ENCODE measurements at regions not wholly inside any gene's neighbourhood (a gene's known extent, or its start where the extent isn't known, plus 50 kb on each side); places are given as distances from the start of the nearest gene placed in this dataset.

GRCh38 chr9:17970277-17970676 lies 391.4 kb downstream of the SH3GL2 start:
- Histone ChIP-seq H3K27ac (ENCODE audit: control insufficient read depth, insufficient read depth) (no peak overlapping the region), H3K4me1 (ENCODE audit: control insufficient read depth, insufficient read depth, low read length) (no peaks in the 10 kb centered on the region), H3K4me3 (no peak overlapping the region), H3K27me3 (replicated peaks in 1 of 2; ENCODE audit: control insufficient read depth in 2 of 2, insufficient read depth in 2 of 2, low read length in 1 of 2) (no peaks in the 10 kb centered on the region), H4K20me1 (ENCODE audit: control insufficient read depth, insufficient read depth) (no peaks in the 10 kb centered on the region), H3K36me3 (ENCODE audit: control insufficient read depth in 2 of 2, insufficient read depth in 2 of 2, low read length in 1 of 2) (no peaks in the 10 kb centered on the region), H3K9me3 (replicated peaks; ENCODE audit: control insufficient read depth, insufficient read depth, low read length) (no peaks in the 10 kb centered on the region), H2AFZ (ENCODE audit: control insufficient read depth, low read depth, low read length) (no peak overlapping the region), H3K9ac (ENCODE audit: control insufficient read depth, insufficient read depth, low read length) (no peak overlapping the region), H3K4me2 (ENCODE audit: control insufficient read depth, insufficient read depth) (no peak overlapping the region), H3K79me2 (ENCODE audit: control insufficient read depth, insufficient read depth, low read length) (no peaks in the 10 kb centered on the region)
- ChIA-PET SMC1A (ENCODE audit: uncharacterized antibody, unreplicated experiment) (no interaction called here), CTCF (no interaction called here), POLR2A (no interaction called here), RAD21 (ENCODE audit: unreplicated experiment) (no interaction called here)
- FAIRE-seq (no peak), ATAC-seq (peak; percentile 37; the same call in 2 of the 3 replicates), DNase-seq (ENCODE audit: low read depth, low spot score) (no peak)
- BruUV-seq (replicated peaks) = no TSS peak
- intact Hi-C loops (cut with micrococcal nuclease; ENCODE audit: unreplicated experiment) = no loop called here
- TF ChIP-seq EGR1 (IDR thresholded peaks at IDR 0.05; ENCODE audit: borderline replicate concordance in 1 of 2, low read depth in 2 of 2, low read length in 2 of 2) (no peak), RUNX3 (IDR thresholded peaks at IDR 0.05; ENCODE audit: low read length) (no peak), STAT1 (conservative IDR thresholded peaks at IDR 0.05) (no peak), CBFB (IDR thresholded peaks at IDR 0.05; ENCODE audit: low read depth) (no peak), USF1 (IDR thresholded peaks at IDR 0.05; ENCODE audit: borderline replicate concordance, extremely low read length, insufficient read depth, low read depth, low read length) (no peak), ZBED1 (IDR thresholded peaks at IDR 0.05; ENCODE audit: borderline replicate concordance) (no peak), CBX3 (IDR thresholded peaks at IDR 0.05; ENCODE audit: borderline replicate concordance, low read depth) (no peak), RBBP5 (conservative IDR thresholded peaks at IDR 0.05) (no peak), TARDBP (IDR thresholded peaks at IDR 0.05; ENCODE audit: borderline replicate concordance) (no peak), FOXM1 (IDR thresholded peaks at IDR 0.05; ENCODE audit: low read depth, low read length) (no peak), BCL3 (IDR thresholded peaks at IDR 0.05; ENCODE audit: borderline replicate concordance, insufficient read depth, low read depth, low read length, poor library complexity, severe bottlenecking) (no peak), ZBTB33 (IDR thresholded peaks at IDR 0.05) (no peak), E2F8 (IDR thresholded peaks at IDR 0.05; ENCODE audit: low read depth, partially characterized antibody) (no peak)
- in situ Hi-C loops (cut with MboI) = no loop called here
